Omental fat pad (tissue), 3 donors: ENCODE measurements at regions not wholly inside any gene's neighbourhood (a gene's known extent, or its start where the extent isn't known, plus 50 kb on each side); places are given as distances from the start of the nearest gene placed in this dataset.
A peak's percentile ranks its signal among the peaks of the same experiment; 100 is the strongest.
"Not testable (repeated sequence)": the region's sequence is repeated elsewhere in the genome, so short reads cannot be mapped to it uniquely, and the experiment has no call there.

Experiments used
- ATAC-seq: fragments of 150-250 bp; one replicate; pipeline ENCODE4 v1.9.1; 2016; ENCODE audit warnings: mild to moderate bottlenecking, moderate library complexity; ENCODE audit not compliant: low FRiP score
- DNase-seq: peaks from one replicate; pipeline ENCODE4 v3.0.0-alpha.2; 2019; ENCODE audit warnings: low spot score
- CTCF ChIP-seq, 3 donors: fragments of 450-650 bp; IDR thresholded peaks; one replicate each; pipeline ENCODE4 v1.5.1; 2016 to 2017; ENCODE audit warnings: antibody characterized with exemption in 3 of 3, mild to moderate bottlenecking in 3 of 3, moderate library complexity in 2 of 3

GRCh38 chrX:109890910-109891502 lies 111.9 kb upstream of the TMEM164 start:
- ATAC-seq = peak; percentile 41
- peak; percentile 23 for DNase-seq
- TF ChIP-seq CTCF (IDR thresholded peaks at IDR 0.05) = peak in 1 of 3 donors; percentile 44

- ATAC-seq, DNase-seq: not testable (repeated sequence)
These were observed 106.9 kb upstream of the TMEM164 start for GRCh38 chrX:109896024-109896423.

GRCh38 chrX:109902665-109903064 lies 100.2 kb upstream of the TMEM164 start:
- TF ChIP-seq CTCF (IDR thresholded peaks at IDR 0.05) = no peak
- DNase-seq (no peak), ATAC-seq (no peak)

GRCh38 chrX:109911046-109911445 lies 91.9 kb upstream of the TMEM164 start:
- ATAC-seq = no peak
- TF ChIP-seq CTCF (IDR thresholded peaks at IDR 0.05) = no peak
- DNase-seq = no peak

- not testable (repeated sequence) for ATAC-seq, DNase-seq
These were observed 89.9 kb upstream of the TMEM164 start for GRCh38 chrX:109912993-109913392.

GRCh38 chrX:109914114-109914849 lies 88.6 kb upstream of the TMEM164 start:
- no peak for DNase-seq
- TF ChIP-seq CTCF (IDR thresholded peaks at IDR 0.05) = no peak
- no peak for ATAC-seq

GRCh38 chrX:109918753-109919152 lies 84.2 kb upstream of the TMEM164 start:
- no peak for TF ChIP-seq CTCF (IDR thresholded peaks at IDR 0.05)
- DNase-seq (no peak), ATAC-seq (no peak)

GRCh38 chrX:109920325-109920724 lies 82.6 kb upstream of the TMEM164 start:
- DNase-seq = no peak
- TF ChIP-seq CTCF (IDR thresholded peaks at IDR 0.05) = no peak
- no peak for ATAC-seq
